Astrocyte (in vitro differentiated cells and primary cell): ENCODE measurements at regions not wholly inside any gene's neighbourhood (a gene's known extent, or its start where the extent isn't known, plus 50 kb on each side); places are given as distances from the start of the nearest gene placed in this dataset.
"Not testable (repeated sequence)": the region's sequence is repeated elsewhere in the genome, so short reads cannot be mapped to it uniquely, and the experiment has no call there.

Experiments
- EZH2 ChIP-seq: IDR thresholded peaks from 2 replicates; pipeline ENCODE4 v1.6.1; 2012; ENCODE audit warnings: mild to moderate bottlenecking, low read length, inconsistent platforms; ENCODE audit not compliant: insufficient read depth
- TF ChIP-seq, protein P1 (sequence below): IDR thresholded peaks from 2 replicates; pipeline ENCODE4 v1.5.1; 2011; ENCODE audit warnings: low read depth, mild to moderate bottlenecking, inconsistent platforms, low read length, moderate library complexity; ENCODE audit not compliant: insufficient read depth

DNA sequence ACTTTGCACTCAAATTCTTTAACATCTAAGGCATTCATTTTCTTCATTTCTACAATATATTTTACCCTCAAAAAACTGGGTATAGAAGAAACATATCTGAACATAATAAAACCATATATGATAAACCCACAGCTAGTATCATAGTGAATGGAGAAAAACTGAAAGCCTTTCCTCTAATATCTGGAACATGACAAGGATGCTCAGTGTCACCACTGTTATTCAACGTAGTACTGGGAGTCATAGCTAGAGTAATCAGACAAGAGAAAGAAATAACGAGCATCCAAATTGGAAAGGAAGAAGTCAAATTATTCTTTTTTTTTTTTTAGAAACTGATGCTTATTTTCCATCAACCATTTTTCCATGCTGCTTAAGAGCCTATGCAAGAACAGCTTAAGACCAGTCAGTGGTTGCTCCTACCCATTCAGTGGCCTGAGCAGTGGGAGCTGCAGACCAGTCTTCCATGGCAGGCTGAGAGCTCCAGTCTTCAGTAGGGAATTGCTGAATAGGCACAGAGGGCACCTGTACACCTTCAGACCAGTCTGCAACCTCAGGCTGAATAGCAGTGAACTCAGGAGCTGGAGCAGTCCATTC lies 58.0 kb upstream of the RAP1B start:
- TF ChIP-seq, protein P1, sequence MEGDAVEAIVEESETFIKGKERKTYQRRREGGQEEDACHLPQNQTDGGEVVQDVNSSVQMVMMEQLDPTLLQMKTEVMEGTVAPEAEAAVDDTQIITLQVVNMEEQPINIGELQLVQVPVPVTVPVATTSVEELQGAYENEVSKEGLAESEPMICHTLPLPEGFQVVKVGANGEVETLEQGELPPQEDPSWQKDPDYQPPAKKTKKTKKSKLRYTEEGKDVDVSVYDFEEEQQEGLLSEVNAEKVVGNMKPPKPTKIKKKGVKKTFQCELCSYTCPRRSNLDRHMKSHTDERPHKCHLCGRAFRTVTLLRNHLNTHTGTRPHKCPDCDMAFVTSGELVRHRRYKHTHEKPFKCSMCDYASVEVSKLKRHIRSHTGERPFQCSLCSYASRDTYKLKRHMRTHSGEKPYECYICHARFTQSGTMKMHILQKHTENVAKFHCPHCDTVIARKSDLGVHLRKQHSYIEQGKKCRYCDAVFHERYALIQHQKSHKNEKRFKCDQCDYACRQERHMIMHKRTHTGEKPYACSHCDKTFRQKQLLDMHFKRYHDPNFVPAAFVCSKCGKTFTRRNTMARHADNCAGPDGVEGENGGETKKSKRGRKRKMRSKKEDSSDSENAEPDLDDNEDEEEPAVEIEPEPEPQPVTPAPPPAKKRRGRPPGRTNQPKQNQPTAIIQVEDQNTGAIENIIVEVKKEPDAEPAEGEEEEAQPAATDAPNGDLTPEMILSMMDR: not testable (repeated sequence)
- TF ChIP-seq EZH2: not testable (repeated sequence)
